GM10266 (cell line): ENCODE measurements at regions not wholly inside any gene's neighbourhood (a gene's known extent, or its start where the extent isn't known, plus 50 kb on each side); places are given as distances from the start of the nearest gene placed in this dataset.
"Not testable (repeated sequence)": the region's sequence is repeated elsewhere in the genome, so short reads cannot be mapped to it uniquely, and the experiment has no call there.

Source experiments
- DNase-seq: peaks from one replicate; pipeline ENCODE4 v3.0.0; 2012; ENCODE audit errors: extremely low spot score
- CTCF ChIP-seq: IDR thresholded peaks from 2 replicates; pipeline ENCODE4 v1.5.1; 2012; ENCODE audit warnings: mild to moderate bottlenecking, low read depth; ENCODE audit not compliant: control insufficient read depth, insufficient read depth; ENCODE audit errors: missing control alignments

- TF ChIP-seq CTCF: no peak
- DNase-seq: no peak
Measured at GRCh38 chr5:17020678-17021601, 84.9 kb upstream of the MYO10 start.

- DNase-seq: no peak
- TF ChIP-seq CTCF: no peak
Measured at GRCh38 chr5:17021602-17021932, 85.5 kb upstream of the MYO10 start.

- no peak for TF ChIP-seq CTCF
- DNase-seq: no peak
Measured at GRCh38 chr5:17022296-17022695, 86.2 kb upstream of the MYO10 start.

GRCh38 chr5:17024686-17025180 lies 88.6 kb upstream of the MYO10 start:
- DNase-seq: no peak
- no peak for TF ChIP-seq CTCF

- not testable (repeated sequence) for DNase-seq
Measured at GRCh38 chr5:17031659-17032277, 95.7 kb upstream of the MYO10 start.

- DNase-seq: not testable (repeated sequence)
Measured at GRCh38 chr5:17032314-17032985, 96.4 kb upstream of the MYO10 start.

GRCh38 chr5:17034992-17035391 lies 98.9 kb upstream of the MYO10 start:
- not testable (repeated sequence) for DNase-seq

- DNase-seq: no peak
- TF ChIP-seq CTCF: no peak
Measured at GRCh38 chr5:17037751-17038150, 101.7 kb upstream of the MYO10 start.
